ENCODE measurements at regions not wholly inside any gene's neighbourhood (a gene's known extent, or its start where the extent isn't known, plus 50 kb on each side); places are given as distances from the start of the nearest gene placed in this dataset.

DNA sequence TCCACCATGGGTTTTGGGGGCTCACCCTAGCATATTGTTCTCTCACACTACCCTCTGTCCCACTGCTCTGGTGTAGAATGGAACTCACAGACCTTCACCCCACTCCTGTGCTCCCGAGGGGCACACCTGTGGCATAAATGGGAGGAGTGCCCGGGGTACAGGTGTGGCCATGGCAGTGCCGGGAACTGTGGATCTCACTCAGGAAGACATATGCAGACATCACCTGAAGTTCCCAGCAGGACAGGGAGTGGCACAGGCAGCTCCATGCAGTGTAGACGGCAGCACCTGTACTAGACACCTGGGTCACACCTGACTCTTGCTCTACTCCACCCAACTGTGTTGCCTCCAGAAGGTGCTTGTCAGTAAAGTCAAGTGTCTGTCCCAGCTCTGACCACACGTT is 57.6 kb upstream of the MRPS22 start:
- H3K4me3 ChIP-seq (ENCODE audit: low read depth, low read length) = no peak overlapping the region
- H3K4me1 ChIP-seq (ENCODE audit: control insufficient read depth, insufficient read depth, low read length) = no peaks in the 10 kb centered on the region
- POLR2A ChIA-PET = no interaction called here
- H3K9me3 ChIP-seq (ENCODE audit: control insufficient read depth, insufficient read depth, low read depth, low read length) = no peaks in the 10 kb centered on the region
- H3K36me3 ChIP-seq (ENCODE audit: control insufficient read depth in 2 of 2, insufficient read depth in 1 of 2, low read length in 2 of 2) = no peaks in the 10 kb centered on the region
- H3K27ac ChIP-seq (ENCODE audit: extremely low read depth, low read depth, low read length) = no peak overlapping the region
- CTCF ChIA-PET = interaction anchor here (0.6 kb wide), 1 partner anchor 160 kb away, joined by 4 read pairs; no protein-coding TSS in a partner anchor
- TF ChIP-seq ZFHX2 (tag by site-specific recombination; conservative IDR thresholded peaks at IDR 0.05) = no peak
- TF ChIP-seq ZNF830 (tag by site-specific recombination; IDR thresholded peaks at IDR 0.05; ENCODE audit: low read depth) = no peak
- no peak for TF ChIP-seq ZNF175 (tag by site-specific recombination; IDR thresholded peaks at IDR 0.05)
- no peak for TF ChIP-seq RBAK (tag by site-specific recombination; IDR thresholded peaks at IDR 0.05)
- no peak for TF ChIP-seq TCF7L2 (IDR thresholded peaks at IDR 0.05; ENCODE audit: borderline replicate concordance, low read depth, low read length)
- TF ChIP-seq ZNF114 (tag by site-specific recombination; IDR thresholded peaks at IDR 0.05) = no peak

DNA sequence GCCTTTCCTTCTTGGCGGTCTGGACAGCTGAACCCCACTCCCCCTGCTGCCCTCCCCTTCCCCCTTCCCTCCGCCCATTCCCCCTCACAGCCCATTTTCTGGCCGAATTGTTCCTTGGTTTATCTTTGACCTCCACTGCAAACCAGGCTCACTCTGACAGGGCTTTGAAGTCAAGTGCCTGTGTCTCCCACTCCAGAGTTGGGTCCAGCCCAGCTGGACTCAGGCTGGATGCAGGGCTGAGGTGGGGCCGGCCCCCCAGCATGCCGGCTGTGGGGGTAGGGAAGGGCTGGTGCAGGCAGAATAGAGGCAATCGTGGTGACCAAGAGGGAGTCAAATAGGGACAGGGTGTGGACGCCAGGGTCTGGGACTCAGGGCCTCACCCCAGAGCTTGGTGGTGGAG is 57.0 kb upstream of the MRPS22 start:
- CTCF ChIA-PET = no interaction called here
- POLR2A ChIA-PET = no interaction called here
- Histone ChIP-seq H3K36me3 (ENCODE audit: control insufficient read depth in 2 of 2, insufficient read depth in 1 of 2, low read length in 2 of 2) (no peaks in the 10 kb centered on the region), H3K27ac (ENCODE audit: extremely low read depth, low read depth, low read length) (no peak overlapping the region), H3K4me3 (ENCODE audit: low read depth, low read length) (no peak overlapping the region), H3K4me1 (ENCODE audit: control insufficient read depth, insufficient read depth, low read length) (no peaks in the 10 kb centered on the region), H3K9me3 (ENCODE audit: control insufficient read depth, insufficient read depth, low read depth, low read length) (no peaks in the 10 kb centered on the region)
- TF ChIP-seq ZNF175 (tag by site-specific recombination; IDR thresholded peaks at IDR 0.05) (no peak), ZNF133 (tag by site-specific recombination; IDR thresholded peaks at IDR 0.05) (no peak), ZNF24 (tag by site-specific recombination; IDR thresholded peaks at IDR 0.05) (no peak), HOXD13 (CRISPR knock-in tag; IDR thresholded peaks at IDR 0.05; ENCODE audit: borderline replicate concordance) (no peak), ZNF394 (tag by site-specific recombination; IDR thresholded peaks at IDR 0.05; ENCODE audit: borderline replicate concordance) (no peak), IKZF3 (tag by site-specific recombination; IDR thresholded peaks at IDR 0.05) (no peak), ZSCAN23 (tag by site-specific recombination; IDR thresholded peaks at IDR 0.05) (no peak), PRDM1 (tag by site-specific recombination; IDR thresholded peaks at IDR 0.05) (no peak), ZNF529 (tag by site-specific recombination; IDR thresholded peaks at IDR 0.05; ENCODE audit: insufficient replicate concordance) (no peak), ZNF530 (tag by site-specific recombination; IDR thresholded peaks at IDR 0.05; ENCODE audit: low read depth) (no peak), WT1 (tag by site-specific recombination; IDR thresholded peaks at IDR 0.05) (no peak), SP7 (tag by site-specific recombination; IDR thresholded peaks at IDR 0.05) (no peak), ZNF223 (tag by site-specific recombination; IDR thresholded peaks at IDR 0.05) (no peak)
- TF ChIP-seq, protein P1, sequence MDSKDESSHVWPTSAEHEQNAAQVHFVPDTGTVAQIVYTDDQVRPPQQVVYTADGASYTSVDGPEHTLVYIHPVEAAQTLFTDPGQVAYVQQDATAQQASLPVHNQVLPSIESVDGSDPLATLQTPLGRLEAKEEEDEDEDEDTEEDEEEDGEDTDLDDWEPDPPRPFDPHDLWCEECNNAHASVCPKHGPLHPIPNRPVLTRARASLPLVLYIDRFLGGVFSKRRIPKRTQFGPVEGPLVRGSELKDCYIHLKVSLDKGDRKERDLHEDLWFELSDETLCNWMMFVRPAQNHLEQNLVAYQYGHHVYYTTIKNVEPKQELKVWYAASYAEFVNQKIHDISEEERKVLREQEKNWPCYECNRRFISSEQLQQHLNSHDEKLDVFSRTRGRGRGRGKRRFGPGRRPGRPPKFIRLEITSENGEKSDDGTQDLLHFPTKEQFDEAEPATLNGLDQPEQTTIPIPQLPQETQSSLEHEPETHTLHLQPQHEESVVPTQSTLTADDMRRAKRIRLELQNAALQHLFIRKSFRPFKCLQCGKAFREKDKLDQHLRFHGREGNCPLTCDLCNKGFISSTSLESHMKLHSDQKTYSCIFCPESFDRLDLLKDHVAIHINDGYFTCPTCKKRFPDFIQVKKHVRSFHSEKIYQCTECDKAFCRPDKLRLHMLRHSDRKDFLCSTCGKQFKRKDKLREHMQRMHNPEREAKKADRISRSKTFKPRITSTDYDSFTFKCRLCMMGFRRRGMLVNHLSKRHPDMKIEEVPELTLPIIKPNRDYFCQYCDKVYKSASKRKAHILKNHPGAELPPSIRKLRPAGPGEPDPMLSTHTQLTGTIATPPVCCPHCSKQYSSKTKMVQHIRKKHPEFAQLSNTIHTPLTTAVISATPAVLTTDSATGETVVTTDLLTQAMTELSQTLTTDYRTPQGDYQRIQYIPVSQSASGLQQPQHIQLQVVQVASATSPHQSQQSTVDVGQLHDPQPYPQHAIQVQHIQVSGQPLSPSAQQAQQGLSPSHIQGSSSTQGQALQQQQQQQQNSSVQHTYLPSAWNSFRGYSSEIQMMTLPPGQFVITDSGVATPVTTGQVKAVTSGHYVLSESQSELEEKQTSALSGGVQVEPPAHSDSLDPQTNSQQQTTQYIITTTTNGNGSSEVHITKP (tag by site-specific recombination; IDR thresholded peaks at IDR 0.05) = no peak
- TF ChIP-seq, protein P2, sequence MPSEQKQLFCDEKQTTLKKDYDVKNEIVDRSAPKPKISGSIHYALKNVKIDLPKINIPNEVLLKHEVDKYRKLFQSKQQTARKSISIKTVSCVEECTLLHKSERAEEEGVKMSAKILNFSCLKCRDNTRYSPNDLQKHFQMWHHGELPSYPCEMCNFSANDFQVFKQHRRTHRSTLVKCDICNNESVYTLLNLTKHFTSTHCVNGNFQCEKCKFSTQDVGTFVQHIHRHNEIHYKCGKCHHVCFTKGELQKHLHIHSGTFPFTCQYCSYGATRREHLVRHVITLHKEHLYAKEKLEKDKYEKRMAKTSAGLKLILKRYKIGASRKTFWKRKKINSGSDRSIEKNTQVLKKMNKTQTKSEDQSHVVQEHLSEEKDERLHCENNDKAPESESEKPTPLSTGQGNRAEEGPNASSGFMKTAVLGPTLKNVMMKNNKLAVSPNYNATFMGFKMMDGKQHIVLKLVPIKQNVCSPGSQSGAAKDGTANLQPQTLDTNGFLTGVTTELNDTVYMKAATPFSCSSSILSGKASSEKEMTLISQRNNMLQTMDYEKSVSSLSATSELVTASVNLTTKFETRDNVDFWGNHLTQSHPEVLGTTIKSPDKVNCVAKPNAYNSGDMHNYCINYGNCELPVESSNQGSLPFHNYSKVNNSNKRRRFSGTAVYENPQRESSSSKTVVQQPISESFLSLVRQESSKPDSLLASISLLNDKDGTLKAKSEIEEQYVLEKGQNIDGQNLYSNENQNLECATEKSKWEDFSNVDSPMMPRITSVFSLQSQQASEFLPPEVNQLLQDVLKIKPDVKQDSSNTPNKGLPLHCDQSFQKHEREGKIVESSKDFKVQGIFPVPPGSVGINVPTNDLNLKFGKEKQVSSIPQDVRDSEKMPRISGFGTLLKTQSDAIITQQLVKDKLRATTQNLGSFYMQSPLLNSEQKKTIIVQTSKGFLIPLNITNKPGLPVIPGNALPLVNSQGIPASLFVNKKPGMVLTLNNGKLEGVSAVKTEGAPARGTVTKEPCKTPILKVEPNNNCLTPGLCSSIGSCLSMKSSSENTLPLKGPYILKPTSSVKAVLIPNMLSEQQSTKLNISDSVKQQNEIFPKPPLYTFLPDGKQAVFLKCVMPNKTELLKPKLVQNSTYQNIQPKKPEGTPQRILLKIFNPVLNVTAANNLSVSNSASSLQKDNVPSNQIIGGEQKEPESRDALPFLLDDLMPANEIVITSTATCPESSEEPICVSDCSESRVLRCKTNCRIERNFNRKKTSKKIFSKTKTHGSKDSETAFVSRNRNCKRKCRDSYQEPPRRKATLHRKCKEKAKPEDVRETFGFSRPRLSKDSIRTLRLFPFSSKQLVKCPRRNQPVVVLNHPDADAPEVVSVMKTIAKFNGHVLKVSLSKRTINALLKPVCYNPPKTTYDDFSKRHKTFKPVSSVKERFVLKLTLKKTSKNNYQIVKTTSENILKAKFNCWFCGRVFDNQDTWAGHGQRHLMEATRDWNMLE (tag by site-specific recombination; conservative IDR thresholded peaks at IDR 0.05; ENCODE audit: low read depth) = no peak
- TF ChIP-seq, protein P3, sequence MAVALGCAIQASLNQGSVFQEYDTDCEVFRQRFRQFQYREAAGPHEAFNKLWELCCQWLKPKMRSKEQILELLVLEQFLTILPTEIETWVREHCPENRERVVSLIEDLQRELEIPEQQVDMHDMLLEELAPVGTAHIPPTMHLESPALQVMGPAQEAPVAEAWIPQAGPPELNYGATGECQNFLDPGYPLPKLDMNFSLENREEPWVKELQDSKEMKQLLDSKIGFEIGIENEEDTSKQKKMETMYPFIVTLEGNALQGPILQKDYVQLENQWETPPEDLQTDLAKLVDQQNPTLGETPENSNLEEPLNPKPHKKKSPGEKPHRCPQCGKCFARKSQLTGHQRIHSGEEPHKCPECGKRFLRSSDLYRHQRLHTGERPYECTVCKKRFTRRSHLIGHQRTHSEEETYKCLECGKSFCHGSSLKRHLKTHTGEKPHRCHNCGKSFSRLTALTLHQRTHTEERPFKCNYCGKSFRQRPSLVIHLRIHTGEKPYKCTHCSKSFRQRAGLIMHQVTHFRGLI (tag by site-specific recombination; IDR thresholded peaks at IDR 0.05) = no peak
- TF ChIP-seq, protein P4, sequence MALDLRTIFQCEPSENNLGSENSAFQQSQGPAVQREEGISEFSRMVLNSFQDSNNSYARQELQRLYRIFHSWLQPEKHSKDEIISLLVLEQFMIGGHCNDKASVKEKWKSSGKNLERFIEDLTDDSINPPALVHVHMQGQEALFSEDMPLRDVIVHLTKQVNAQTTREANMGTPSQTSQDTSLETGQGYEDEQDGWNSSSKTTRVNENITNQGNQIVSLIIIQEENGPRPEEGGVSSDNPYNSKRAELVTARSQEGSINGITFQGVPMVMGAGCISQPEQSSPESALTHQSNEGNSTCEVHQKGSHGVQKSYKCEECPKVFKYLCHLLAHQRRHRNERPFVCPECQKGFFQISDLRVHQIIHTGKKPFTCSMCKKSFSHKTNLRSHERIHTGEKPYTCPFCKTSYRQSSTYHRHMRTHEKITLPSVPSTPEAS (tag by site-specific recombination; IDR thresholded peaks at IDR 0.05) = no peak
